ENCODE measurements at regions not wholly inside any gene's neighbourhood (a gene's known extent, or its start where the extent isn't known, plus 50 kb on each side); places are given as distances from the start of the nearest gene placed in this dataset.

DNA sequence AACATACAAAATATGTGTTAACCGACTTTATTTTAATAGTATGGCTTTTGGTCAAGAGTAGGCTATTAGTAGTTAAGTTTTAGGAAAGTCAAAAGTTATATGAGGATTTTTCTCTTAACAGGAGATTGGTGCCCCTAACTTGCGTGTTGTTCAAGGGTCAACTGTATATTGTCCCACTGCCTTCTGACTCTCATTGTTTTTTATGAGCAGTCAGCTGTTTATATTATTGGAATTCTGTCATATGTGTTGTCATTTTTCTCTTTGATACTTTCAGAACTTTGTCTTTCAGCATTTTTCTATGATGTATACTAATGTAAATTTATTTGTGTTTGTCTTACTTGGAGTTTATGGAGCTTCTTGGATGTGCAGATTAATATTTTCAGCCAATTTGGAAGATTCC lies 142.1 kb upstream of the CMC1 start:
- DNase-seq (ENCODE audit: low read depth) = no peak

DNA sequence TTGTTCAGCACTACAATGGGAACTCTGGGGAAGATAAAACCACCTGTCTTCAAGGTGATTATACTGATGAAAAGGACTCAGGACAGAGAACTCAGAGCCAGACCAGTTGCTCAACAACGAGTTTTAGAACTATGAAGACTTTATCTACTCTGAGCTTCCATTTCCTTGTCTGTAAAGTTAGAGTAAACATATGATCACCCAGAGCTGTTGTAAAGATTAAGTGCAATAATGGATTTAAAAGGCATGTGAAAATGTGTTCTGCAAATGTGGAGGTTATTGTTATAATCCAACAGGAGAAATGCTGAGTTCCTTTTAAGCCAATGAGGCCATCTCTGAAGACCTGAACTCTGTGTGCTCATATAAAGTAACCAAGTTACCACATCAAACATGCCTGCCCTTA lies 139.7 kb upstream of the CMC1 start:
- no peak for DNase-seq (ENCODE audit: low read depth)

DNA sequence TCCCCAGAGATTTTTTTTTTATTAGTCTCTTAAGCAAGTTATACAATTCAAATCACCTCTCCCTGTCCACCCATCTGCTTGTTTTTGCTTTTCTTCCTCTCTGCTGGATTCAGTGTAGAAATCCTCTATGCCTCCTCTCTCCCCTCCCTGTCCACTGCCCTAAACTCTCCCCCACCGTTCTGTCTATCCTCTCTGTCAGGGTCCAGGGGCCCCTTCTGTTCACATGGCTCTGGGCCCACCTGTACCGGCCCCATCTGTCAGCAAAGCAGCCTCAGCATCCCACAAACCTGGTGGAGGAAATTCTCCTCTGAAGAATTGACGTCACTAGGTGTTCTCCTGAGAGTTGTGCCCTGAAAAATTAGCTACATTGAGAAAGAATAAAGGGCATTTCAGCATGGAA lies 137.6 kb upstream of the CMC1 start:
- DNase-seq (ENCODE audit: low read depth) = no peak

DNA sequence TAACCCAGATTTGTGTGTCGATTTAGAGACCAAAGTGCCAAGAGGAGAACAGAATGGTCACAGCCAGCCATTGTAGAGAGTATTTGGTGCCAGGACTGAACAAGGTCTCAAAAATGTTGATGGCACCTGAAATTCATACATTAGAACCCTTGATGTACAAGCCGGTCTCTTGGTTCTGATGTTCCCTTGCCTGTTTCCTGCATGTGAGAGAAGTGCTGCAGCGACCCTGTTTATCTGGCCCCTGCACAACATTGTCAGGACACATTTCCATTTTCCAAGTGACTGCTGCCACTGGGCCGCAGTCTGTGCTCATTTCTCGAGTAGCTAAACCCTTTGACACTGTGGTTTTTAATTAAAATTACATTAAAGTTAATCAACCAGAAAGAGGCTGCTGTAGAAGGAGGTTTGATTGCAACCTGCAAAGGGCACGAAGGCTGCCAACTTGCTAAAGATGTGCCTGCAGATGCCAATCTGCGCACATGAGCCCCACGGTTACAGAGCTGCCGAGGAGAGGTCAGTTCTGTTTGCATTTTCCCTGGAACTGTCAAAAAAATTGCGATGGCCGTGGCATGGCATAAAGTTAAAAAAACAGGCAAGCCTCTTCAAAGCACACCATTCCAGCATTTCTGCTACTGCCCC lies 136.4 kb upstream of the CMC1 start:
- no peak for DNase-seq (ENCODE audit: low read depth)

DNA sequence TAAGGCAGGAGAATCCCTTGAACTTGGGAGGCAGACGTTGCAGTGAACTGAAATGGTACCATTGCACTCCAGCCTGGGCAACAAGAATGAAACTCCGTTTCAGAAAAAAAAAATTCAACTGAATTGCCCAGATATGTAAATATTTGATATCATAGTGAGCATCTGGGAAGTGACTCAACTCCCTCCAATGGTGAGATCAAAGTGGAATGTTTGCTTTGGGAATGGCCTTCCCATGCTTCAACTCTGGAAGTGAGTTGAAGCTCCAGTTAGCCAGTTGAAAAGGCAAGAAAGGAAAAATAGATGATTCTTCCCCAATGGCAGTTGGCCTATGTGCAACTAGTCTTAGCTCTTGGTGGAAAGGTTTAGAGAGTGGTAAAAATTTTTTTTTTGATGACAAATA lies 131.6 kb upstream of the CMC1 start:
- DNase-seq (ENCODE audit: low read depth) = no peak

DNA sequence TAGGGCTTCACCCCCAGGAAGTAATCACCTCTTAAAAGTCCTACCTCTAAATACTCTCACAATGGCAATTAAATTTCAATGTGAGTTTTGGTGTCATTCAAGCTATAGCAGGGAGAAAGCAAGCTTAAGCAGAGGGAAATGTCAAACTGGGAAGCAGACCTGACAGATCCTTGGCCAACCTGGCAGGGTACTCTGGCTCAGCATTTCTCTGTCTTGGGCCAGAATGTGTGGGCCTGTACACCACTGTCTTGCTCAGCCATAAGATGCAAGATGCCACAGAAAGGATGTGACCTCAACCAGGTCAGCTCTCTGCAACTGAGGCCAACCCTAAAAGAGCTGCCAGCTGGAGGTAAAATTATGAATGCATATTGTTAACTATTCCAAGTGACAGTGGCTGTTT lies 130.6 kb upstream of the CMC1 start:
- no peak for DNase-seq (ENCODE audit: low read depth)

DNA sequence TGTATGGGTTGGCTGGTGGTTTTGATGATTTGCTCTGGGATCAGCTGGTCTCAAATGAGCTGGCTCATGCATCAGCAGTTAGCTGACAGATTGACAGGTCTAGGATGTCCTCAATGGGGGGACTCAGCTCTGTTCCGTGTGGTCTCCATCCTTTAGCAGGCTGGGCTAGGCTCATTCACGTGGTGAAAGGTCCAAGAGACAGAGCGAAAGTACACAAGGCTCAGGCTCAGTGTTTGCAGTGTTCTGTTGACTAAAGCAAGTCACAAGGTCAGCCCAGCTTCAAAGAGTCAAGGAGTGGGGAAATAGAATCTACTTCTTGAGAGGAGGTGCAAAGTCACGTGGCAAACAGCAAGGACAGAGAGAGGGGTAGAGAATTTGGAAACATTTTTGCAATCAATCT lies 126.5 kb upstream of the CMC1 start:
- DNase-seq (ENCODE audit: low read depth) = no peak

DNA sequence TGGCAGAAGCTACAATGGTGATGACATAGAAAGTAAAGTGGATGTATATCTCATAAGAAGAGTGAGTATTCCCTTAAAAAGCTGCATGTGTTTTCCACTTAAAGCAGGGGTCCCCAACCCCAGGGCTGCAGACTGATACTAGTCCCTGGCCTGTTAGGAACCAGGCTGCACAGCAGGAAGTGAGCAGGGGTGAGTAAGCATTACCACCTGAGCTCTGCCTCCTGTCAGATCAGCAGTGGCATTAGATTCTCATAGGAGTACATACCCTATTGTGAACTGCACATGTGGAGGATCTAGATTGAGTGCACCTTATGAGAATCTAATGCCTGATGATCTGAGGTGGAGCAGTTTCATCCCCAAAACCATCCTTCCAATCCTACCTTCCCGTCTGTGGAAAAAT lies 126.1 kb upstream of the CMC1 start:
- no peak for DNase-seq (ENCODE audit: low read depth)

DNA sequence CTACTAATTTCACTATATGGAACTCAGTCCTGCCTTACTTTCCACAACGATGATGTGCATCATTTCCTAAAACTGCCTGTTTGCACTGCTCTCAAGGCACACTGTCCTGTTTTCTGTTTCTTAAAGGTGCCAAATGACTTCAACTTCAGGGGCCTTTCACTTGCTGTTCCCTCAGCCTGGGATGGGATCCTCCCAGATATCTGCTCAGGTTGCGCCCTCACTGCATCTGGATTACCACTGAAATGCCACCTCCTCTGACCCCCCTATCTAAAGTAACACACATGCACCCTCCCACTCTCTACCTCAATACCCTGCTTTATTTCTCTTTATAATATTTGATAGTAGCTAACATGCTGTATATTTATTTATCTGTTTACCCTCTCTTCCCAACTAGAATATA lies 123.8 kb upstream of the CMC1 start:
- no peak for DNase-seq (ENCODE audit: low read depth)

DNA sequence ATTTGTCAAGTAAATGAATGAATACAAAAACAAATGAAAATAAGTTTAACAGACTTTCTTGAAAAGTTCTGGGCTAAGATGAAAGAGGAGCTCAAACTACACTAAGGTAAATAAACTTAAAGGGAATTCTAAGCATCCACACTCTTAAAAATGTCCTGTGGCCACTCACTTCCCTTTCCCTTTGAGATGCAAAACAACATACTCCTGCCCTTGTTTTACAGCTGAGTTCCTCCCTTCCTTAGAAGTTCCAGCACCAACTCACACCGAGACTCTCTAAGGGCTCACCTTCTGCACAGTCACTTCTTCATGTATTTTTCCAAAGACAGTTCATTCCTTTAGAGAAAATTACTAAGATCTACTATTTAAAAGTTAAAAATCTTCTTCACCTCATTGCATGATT lies 123.3 kb upstream of the CMC1 start:
- DNase-seq (ENCODE audit: low read depth) = no peak

DNA sequence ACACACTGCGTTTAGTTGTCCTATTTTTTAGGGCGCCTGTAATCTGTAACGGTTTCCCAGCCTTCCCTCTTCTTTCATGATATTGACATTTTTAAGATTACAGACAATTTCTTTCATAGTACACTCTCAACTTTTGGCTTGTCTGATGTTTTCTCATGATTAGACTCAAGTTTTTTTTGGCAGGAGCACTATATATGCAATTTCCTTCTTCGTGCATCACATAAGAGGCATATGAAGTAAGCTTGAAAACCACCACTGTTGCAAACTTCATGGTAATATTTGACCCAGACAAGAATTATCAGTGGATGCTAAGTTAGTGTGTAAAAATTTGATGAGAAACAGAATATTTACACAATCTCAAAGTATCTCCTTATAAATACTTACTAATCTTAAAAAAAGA lies 119.2 kb upstream of the CMC1 start:
- no peak for DNase-seq (ENCODE audit: low read depth)

DNA sequence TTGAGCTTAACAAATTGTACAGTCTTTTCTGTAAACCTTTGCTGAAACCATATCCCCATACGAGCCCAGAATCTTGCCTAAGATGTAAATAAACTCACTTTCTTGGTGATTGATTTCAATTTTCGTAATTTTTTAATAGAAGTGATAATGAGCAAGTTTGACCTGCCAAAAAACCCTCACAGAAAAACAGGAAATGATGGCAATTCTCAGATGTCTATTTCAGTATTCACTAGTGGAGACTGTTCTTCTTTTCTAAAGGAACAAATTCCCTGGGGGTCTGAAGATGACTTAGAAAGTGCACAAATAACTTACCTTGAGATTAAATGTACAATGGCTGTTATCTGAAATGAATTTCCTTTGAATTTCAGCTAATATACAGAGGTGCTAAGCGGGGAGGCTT lies 116.5 kb upstream of the CMC1 start:
- no peak for DNase-seq (ENCODE audit: low read depth)

DNA sequence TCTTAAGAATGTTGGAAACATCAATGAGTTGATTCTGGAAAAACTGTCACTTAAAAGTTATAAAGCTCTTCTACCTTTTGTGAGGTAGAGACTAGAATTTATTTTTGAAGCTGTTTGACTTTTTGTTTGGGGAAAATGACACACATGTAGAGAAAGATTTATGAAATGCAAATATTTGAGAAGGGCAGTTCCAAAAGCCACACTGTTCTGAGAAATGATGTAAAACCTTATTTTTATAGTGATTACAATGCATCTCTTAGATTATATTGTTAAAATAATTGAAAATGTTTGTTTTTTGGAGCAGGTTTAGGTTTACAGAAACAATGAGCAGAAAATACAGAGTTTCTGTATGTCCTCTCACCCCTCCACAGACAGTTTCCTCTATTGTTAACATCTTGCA lies 116.1 kb upstream of the CMC1 start:
- no peak for DNase-seq (ENCODE audit: low read depth)

DNA sequence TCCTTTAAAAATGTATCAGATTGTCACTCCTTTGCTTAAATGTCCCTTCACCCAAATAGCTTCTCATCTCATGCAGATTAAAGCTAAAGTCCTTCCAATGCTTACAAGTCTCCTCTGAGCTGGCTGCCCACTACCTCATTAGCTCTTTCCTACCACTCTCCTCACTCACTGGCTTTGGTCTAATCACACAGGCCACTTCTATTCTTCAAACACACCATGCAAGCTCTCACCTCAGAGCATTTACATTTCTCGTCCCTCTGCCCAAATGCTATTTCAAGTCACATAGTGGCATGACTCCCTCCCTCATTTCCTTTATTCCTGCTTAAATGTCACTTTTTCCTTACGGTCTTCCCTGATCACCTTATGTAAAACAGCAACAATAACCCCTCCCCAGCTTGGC lies 110.6 kb upstream of the CMC1 start:
- no peak for DNase-seq (ENCODE audit: low read depth)

DNA sequence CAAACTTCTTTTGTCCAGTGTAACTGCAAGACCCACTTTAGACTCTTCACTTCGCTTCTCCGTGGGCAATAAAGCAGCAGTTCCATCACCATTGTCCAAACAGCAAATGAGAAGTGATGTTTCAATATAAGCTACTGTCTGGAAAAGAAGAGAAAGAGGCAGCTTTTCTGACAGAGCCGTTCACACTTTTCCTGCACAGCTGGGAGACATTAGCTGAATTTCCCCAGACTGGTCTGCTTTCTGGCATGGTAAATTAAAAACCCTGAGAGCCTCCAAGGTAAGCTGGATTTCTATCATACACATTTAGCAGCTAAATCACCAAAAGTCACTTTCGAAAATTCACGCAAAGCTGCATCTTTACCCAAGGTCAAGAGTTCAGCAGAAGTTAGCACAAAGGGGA lies 108.5 kb upstream of the CMC1 start:
- DNase-seq (ENCODE audit: low read depth) = no peak

DNA sequence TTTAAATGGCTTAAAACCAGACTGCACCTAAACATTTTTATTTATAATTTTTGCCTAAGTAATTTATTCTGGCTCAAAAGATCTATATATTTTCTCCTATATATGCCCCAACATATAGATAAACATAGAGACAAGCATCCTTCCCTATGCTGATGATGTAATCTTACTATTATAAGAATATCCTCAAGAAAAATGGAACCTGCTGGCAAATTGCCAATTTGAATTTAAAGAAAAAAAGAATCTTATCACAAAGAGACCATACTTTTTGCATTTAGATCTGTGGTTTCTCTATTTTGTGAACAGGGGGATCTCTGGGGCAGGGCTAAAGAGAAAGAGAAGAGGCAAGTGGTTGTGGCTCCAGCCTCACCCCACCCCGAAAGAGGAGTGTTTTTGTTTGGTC lies 107.2 kb upstream of the CMC1 start:
- no peak for DNase-seq (ENCODE audit: low read depth)

DNA sequence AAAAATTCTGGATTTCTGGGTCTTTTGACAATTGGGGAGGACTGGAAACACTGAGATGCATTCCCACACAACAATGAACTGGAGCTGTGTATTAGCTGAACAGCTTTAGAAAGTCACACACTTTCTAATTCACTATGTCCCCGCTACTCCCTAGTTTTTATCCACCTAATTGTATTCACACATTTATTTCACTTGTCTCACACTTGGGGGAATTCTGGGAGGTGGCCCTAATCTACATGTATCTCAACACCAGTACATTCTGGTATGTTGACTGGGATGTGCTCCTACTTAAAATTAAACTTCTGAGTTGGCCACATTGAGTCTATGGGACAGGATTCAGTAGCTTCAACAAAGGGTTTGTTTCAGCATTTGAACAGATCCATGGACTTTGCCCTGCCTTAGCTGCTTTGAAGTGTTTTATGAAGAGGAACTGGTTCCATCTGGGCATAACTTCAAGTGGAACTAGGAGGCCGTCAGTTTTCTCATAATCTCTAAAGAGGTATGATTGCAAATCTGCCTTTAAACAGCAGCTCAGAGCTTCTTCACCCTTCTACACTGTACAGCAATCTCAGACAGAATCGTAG lies 106.5 kb upstream of the CMC1 start:
- no peak for DNase-seq (ENCODE audit: low read depth)

DNA sequence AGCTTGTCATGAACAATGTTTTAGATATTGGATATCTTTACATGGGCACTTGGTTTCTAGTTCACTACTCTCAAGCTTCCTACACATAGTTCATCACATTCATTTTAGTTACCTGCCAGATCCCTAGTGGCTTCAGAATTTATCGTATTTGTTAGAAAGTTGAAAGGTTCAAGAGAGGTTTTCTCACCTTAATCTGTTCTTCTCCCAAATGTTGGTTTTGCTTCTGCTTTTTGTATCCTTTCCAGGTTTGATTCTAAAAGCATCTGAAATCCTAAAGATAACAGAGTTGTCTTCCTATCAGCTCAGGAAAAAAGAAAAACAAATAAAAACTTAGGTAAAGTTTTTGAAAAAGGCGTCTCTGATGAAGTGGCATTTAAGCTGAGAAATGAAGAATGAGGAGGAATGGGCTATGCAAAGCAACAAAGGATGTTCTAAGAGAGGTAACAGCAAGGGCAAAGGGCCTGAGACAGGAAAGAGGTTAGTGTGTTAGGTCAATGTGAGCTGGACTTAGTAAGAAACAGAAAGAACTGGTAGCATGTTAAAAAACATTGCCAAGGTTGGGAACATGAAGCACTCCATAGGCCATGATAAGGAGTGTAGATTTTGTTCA lies 104.7 kb upstream of the CMC1 start:
- no peak for DNase-seq (ENCODE audit: low read depth)

DNA sequence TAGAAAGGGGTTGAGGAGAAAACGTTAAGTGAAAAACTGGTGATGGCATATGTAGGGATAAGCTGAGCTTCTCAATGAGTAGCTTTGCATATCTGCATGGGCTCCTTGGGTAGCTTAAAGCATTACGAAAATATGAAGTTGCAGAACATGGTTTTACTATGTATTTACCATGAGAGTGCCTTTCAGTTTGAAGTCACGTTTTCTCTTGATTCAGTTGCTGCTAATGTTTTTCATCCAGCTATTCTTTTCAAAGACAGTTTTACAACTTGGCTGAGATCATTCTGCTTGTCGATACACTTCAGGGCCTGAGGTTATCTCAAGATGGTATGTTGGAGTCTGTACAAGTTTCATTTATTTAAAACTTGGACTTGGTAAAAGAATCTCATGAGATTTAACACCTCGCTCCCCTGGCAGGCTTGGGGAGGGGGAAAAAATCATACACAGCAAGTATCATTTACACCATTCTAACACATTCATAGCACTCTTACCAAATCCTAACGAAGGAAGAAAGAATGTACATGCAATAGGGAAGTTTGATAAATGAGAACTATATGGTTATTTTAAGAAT lies 103.3 kb upstream of the CMC1 start:
- no peak for DNase-seq (ENCODE audit: low read depth)

DNA sequence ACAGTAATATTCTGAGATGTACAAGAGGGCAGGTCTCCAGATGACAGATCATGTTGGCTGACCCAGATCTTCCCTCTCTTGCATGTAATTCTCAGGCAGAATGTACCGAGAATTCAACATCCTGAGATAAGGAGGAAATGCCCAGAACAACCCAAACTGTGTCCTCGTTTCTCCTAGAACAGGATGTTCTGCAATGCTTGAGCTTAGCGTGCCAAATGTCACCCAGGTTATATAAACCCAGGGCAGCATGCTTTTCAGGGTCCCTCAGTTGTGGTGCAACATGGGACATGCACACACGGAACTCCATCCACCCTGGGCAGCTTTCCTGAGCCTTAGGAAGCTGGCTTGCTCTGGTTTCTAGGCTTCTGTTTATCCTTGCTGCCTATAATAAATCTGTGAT lies 102.1 kb upstream of the CMC1 start:
- no peak for DNase-seq (ENCODE audit: low read depth)

DNA sequence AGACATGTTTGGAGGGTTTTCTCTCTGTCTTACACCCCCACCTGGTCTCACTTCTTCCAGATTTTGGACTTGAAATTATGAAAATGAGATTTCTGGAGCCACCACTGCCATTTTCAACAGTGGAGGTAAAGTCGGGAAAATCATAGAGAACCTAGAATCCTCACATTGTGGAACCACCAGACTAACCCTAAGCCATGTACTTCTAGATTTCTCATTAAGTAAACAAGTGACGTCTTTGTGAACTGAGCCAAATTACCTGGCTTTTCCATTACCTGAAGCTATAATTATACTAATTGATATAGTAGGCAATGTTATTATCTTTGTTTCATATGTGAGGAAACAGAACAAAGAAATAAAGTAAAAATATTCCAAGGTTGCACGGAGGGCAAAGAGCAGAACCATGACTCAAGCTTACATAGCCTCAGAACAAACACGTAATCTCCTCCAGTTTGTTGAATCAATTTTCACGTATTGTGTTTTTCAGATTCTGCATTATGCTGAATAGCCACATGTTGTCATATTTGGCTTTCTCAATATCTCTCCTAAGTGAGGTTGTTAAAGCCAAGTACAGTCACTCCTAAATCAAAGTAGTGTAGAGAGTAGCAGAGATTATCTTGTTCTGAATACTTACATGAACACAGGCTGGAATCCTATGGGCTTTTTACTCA lies 101.3 kb upstream of the CMC1 start:
- DNase-seq (ENCODE audit: low read depth) = no peak

DNA sequence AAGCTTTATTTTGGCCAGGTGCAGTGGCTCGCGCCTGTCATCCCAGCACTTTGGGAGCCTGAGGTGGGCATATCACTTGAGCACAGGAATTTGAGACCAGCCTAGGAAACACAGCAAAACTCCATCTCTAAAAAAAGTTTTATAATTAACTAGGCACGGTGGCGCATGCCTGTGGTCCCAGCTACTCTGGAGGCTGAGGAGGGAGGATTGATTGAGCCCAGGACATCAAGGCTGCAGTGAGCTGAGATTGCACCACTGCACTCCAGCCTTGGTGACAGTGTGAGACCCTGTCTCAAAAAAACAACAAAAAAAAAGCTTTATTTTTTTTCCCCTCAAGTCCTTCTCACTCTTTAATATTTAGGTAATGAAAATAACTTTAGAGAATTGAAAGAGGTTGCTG lies 100.8 kb upstream of the CMC1 start:
- DNase-seq (ENCODE audit: low read depth) = no peak

DNA sequence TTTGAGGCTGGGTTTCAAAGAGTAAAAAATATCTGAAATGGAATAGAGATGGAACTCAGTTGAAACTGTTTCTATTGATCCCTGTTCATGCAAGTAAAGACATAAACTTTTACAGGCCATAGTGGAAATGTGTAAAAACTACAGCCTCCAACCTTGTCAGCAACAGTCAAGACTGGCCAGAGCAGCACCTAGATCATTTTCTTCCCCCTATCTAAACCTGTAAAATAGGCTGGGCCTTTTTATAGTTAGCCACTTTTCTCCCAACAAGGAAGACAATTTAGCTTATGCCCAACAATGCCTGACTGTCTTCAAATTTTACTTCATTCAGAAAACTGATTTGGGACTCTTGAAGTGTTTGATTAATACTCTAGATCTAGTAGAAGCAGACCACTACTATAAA lies 91.5 kb upstream of the CMC1 start:
- DNase-seq (ENCODE audit: low read depth) = no peak
